ENCODE measurements at regions not wholly inside any gene's neighbourhood (a gene's known extent, or its start where the extent isn't known, plus 50 kb on each side); places are given as distances from the start of the nearest gene placed in this dataset.

DNA sequence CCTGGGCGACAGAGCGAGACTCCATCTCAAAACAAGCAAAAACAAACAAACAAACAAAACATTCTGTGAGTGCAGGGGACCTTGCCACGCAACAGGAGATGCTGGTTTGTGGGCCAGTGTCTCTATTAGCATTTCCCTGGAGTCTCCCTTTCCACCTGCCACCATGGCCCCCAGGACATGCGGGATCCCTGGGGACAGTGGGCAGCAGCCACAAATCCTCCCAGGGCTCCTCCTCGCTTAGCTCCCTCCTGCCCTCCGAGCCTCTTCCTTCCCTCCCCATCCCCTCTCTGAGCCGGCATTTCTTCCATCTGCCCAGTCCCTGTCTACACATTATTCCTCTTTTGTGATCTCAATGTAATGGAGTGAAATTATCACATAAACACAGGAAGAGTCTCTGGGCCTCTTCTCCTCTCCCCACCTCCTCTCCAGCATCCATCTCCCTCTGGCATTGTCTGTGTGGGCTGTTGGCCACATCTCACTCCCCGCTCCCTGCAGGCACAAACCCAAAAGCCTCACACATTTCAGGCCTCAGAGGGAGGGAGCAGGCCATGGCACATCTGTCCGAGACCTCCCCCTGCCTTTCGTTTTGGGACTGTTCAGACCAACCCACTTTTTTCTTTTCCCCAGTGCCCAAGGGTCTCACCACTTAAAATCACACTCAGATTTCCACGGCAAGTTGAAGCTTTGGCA is 144.3 kb downstream of the MIS18A start:
- TF ChIP-seq, protein P1, sequence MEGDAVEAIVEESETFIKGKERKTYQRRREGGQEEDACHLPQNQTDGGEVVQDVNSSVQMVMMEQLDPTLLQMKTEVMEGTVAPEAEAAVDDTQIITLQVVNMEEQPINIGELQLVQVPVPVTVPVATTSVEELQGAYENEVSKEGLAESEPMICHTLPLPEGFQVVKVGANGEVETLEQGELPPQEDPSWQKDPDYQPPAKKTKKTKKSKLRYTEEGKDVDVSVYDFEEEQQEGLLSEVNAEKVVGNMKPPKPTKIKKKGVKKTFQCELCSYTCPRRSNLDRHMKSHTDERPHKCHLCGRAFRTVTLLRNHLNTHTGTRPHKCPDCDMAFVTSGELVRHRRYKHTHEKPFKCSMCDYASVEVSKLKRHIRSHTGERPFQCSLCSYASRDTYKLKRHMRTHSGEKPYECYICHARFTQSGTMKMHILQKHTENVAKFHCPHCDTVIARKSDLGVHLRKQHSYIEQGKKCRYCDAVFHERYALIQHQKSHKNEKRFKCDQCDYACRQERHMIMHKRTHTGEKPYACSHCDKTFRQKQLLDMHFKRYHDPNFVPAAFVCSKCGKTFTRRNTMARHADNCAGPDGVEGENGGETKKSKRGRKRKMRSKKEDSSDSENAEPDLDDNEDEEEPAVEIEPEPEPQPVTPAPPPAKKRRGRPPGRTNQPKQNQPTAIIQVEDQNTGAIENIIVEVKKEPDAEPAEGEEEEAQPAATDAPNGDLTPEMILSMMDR (IDR thresholded peaks at IDR 0.05) = no peak
- TF ChIP-seq RAD21 (conservative IDR thresholded peaks at IDR 0.05 in 1 of 2, IDR thresholded peaks at IDR 0.05 in 1 of 2) (no peak), E2F6 (IDR thresholded peaks at IDR 0.05; ENCODE audit: borderline replicate concordance, low read depth) (no peak), EP300 (IDR thresholded peaks at IDR 0.05) (no peak), HOXA7 (CRISPR knock-in tag; IDR thresholded peaks at IDR 0.05) (no peak), REST (IDR thresholded peaks at IDR 0.05) (no peak), POLR2AphosphoS2 (conservative IDR thresholded peaks at IDR 0.05; ENCODE audit: low read length) (no peak), POLR2A (IDR thresholded peaks at IDR 0.05; ENCODE audit: low read length) (no peak), MAZ (IDR thresholded peaks at IDR 0.05; ENCODE audit: borderline replicate concordance, low read depth, low read length) (no peak), CEBPB (IDR thresholded peaks at IDR 0.05) (no peak), JUNB (IDR thresholded peaks at IDR 0.05) (no peak)
- TF ChIP-seq, protein P2, sequence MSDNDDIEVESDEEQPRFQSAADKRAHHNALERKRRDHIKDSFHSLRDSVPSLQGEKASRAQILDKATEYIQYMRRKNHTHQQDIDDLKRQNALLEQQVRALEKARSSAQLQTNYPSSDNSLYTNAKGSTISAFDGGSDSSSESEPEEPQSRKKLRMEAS (IDR thresholded peaks at IDR 0.05) = no peak
- TF ChIP-seq, protein P3, sequence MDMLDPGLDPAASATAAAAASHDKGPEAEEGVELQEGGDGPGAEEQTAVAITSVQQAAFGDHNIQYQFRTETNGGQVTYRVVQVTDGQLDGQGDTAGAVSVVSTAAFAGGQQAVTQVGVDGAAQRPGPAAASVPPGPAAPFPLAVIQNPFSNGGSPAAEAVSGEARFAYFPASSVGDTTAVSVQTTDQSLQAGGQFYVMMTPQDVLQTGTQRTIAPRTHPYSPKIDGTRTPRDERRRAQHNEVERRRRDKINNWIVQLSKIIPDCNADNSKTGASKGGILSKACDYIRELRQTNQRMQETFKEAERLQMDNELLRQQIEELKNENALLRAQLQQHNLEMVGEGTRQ (IDR thresholded peaks at IDR 0.05) = no peak

Measured in A549 (cell line).